ENCODE measurements at regions not wholly inside any gene's neighbourhood (a gene's known extent, or its start where the extent isn't known, plus 50 kb on each side); places are given as distances from the start of the nearest gene placed in this dataset.
"Not testable (repeated sequence)": the region's sequence is repeated elsewhere in the genome, so short reads cannot be mapped to it uniquely, and the experiment has no call there.

DNA sequence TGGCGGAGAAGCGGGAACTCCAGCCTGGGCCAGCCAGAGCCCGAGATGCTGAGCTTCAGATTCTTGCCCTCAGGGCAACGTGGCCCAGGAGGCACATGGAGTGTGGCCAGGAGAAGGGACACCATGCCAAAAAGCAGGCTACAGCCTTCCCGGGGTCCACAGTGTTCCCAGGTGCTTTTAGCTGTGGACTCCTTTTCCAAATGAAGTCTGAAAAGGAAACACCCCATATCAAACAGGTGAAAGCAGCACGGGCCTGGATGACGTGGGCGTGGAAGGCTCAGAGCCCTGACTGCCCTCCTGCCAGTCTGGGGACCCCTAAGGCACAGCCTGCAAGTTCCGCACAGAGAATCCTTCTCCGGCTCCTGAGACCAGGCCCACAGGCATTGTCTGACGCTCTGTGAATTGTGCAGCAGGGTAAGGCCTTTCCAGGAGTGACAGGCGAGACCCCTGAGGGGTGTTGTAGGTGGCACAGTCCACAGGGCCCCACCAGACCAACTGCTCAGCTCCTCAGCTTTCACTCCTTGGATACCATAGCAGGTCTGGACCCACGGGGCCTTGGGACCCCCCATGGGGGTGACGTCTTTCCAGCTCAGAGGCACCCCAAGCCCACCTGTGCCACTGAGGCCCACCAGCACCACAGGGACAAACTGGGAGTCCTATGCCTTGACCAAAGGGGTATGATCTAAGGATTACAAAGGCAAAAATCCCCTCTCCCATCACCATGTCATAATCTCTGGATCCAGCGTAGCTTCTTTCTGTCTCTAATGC, 69.6 kb upstream of the RAB6C start:
- no peak for DNase-seq (ENCODE audit: extremely low read depth in 1 of 11, low read depth in 9 of 11, low spot score in 4 of 11)

DNA sequence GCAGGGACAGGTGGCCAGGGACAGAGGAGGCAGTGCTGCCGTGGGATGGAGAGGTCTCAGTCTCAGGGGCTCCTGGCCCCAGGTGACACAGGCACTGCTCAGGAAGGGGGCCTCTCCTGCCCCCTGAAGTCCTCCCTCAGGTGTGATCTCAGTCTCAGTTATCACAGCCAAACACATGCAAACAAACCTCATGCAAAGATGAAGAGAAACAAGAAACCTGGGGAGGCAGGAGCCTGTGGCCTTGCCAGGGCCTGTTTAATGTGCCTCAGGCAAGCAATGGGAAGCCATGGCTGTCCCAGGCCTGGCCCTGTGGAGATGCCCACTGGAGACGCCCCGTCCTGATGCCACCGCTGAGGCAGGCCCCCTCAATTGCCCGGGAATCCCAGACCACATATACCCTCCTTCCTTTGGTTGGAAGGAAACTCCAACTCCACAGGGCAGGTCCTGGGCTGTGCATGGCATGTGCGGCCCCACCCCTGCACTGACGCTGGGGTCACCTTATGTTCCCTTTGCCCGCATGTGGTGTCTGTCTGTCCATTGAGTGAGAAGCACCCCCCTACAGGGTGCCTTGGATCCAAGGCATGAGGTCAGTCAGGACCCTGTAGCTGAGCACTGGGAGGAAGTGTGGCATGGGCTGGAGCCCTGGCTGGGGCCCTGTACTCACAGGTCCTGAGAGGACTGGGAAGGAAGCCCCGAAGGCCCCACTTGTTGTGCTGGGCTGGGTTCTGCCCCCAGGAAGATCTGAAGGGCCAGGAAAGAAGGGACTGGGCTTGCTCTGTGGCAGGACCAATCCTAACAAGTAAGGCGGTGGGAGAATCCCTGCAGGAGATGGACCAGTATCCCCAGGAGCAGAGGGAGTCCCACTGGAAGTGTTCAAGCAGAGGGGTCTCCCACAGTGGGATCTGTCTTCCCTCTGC, 68.8 kb upstream of the RAB6C start:
- DNase-seq (ENCODE audit: extremely low read depth in 1 of 11, low read depth in 9 of 11, low spot score in 4 of 11) = no peak

DNA sequence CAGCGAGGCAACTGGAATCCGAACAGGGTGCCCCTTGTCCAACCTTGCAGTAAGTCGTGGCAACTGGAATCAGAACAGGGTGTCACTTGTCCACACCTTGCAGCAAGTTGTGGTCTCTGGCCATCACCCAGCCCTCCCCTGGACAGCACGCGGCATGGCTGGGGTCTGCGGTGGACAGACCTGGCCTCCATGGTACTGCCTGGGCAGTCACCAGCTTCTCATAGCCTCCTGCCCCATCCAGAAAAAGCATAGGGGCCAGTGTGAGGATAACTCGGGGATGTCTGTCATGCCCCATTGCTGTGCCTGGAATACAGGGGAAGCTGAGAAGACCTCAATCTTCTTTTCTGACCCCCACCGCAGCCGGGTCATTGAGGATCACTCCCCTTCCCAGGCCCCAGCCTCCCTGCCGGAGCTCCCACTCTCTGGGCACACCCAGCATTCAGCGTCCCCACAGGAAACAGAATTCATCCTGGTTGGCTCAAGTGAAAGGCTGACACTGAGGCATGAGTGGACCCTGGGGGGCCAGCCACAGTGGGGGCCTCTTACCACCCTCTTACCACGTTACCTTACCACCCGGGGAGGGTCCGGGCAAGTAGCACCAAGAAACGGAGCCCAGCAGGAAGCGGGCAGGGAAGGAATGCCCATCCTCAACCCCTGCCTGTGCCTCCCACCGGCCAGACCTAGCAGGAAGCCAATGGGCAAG, 68.0 kb upstream of the RAB6C start:
- DNase-seq (ENCODE audit: extremely low read depth in 1 of 11, low read depth in 9 of 11, low spot score in 4 of 11) = no peak

DNA sequence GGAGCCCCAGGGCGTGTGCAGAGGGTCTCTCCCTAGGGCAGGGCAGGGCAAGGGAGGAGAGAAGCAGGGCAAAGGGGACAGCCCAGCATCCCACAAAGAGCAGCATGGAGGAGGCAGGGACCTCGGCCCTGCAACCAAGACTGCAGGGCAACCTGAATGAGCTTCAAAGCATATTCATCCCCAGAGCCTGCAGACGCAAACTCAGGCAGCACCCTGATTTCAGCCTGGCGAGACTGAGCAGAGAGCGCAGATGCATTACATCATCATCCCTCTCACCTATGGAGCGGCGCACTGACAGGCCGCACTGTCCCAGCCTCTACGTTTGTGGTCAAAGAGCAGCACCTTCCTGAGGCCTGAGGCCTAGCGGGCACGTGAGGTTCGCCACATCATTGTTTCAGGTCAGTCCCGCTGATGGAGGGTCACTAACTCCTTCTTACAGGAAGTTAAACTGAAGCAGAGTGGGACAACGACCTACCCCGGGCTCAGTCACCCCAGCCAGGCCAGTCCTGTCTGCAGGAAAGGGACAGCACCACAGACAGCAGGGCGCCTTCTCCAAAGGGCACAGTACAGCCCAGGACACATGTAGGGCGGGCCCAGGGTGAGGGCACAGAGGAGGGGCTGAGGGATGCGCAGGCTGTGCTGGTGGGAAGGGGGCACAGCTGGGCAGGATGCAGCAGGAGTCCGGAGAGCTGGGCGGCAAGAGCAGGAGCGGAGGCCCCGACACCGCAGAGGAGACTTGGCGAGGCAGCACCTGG, 67.2 kb upstream of the RAB6C start:
- DNase-seq (ENCODE audit: extremely low read depth in 1 of 11, low read depth in 9 of 11, low spot score in 4 of 11) = no peak

DNA sequence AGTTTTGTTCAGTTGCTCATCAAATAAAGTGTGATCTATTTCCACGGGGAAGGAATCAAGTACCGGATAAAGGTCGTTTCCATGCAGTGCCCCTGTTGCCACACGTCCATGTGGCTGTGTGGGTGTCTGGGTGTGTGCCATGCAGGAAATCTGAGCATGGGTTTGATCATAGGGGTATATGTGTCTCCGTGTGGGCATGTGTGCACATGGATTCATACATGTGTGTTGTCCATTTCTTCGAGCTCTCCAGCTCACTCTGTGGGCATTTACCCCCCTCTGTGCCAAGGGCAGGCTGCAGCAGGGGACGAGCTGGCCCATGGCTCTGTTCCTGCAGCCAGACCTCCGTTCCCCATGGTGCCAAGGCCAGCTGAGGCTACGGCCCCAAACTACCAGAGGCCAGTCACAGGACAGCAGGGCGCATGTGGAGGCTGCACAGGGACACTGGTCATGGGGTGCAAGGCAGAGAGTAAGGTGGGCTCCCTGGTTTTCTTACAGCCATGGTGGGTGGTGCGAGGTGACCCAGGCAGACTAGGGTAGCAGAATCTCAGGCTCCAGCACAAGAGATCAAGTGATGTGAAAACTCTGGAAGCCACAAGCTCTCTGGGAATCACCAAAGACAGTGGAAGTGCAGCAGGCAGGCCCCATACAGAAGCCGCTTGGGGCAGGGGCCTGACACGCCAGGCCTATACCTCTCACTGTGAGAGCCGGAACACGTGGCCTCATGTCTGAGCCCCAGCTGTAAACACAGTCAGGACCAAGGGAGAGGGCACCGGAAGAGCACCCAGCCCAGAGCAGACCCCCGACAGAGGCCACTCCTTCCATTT, 66.4 kb upstream of the RAB6C start:
- DNase-seq (ENCODE audit: extremely low read depth in 1 of 11, low read depth in 9 of 11, low spot score in 4 of 11) = no peak

DNA sequence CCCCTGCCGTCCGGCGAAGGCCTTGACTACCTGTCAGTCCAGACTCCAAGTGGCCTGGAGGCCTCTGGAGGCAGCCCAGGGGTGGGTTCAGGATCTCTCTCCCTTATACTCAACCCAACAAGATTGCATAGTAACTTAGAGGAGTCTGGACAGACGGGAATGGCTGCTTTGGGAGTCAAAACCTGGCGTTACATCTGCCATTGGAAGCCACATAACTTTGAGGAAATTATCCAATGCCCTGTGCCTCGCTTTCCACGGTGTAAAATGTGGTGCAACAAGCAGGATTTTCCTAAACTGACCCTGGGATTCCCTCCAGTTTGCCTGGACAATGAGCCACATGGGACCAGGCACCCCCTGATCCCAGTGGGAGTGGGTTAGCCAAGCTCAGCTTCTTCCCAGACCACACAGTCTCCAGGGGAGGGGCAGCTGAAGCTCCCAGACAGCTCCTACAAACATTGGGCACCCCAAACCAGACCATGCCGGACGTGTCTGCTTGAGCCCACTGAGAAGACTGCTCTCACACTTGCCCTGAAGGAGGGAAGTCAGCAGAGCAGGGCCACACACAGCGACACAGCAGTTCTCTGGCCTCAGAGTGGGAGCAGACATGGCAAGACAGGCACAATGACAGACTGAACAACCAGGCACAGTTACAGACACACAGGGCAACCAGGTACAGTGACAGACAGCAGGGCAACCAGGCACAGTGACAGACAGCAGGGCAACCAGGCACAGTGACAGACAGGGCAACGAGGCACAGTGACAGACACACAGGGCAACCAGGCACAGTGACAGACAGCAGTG, 65.6 kb upstream of the RAB6C start:
- DNase-seq (ENCODE audit: extremely low read depth in 1 of 11, low read depth in 9 of 11, low spot score in 4 of 11) = no peak

DNA sequence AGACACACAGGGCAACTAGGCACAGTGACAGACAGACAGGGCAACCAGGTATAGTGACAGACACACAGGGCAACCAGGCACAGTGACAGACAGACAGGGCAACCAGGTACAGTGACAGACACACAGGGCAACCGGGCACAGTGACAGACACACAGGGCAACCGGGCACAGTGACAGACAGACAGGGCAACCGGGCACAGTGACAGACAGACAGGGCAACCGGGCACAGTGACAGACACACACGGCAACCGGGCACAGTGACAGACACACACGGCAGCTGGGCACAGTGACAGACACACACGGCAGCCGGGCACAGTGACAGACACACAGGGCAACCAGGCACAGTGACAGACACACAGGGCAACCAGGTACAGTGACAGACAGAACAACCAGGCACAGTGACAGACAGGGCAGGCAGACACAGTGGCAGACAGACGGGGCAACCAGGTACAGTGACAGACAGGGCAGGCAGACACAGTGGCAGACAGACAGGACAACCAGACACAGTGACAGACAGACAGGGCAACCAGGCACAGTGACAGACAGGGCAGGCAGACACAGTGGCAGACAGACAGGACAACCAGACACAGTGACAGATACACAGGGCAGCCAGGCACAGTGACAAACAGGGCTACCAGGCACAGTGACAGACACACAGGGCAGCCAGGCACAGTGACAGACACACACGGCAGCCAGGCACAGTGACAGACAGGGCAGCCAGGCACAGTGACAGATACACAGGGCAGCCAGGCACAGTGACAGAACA, 64.7 kb upstream of the RAB6C start:
- DNase-seq (ENCODE audit: extremely low read depth in 1 of 11, low read depth in 9 of 11, low spot score in 4 of 11) = no peak

DNA sequence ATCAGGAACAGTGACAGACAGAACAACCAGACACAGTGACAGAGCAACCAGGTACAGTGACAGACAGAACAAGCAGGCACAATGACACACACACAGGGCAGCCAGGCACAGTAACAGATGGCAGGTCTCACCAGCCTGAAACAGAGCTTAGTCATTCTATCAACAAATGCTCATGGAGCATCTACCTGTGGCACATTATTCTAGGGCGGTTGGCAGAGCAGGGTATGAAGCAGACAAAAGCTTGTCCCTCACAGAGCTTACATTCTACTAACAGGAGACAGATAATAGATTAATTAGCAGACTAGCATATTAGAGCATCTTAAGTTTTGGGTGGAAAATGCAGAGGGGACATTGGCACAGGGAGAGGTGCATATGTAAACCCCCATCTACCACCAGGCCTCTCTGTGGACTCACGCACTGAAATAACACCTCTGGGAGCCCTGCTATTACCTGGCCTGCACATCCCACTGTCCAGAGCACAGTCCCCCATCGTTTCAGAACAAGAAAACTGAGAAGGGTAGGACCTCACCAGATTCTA, 64.1 kb upstream of the RAB6C start:
- DNase-seq (ENCODE audit: extremely low read depth in 1 of 11, low read depth in 9 of 11, low spot score in 4 of 11) = no peak

DNA sequence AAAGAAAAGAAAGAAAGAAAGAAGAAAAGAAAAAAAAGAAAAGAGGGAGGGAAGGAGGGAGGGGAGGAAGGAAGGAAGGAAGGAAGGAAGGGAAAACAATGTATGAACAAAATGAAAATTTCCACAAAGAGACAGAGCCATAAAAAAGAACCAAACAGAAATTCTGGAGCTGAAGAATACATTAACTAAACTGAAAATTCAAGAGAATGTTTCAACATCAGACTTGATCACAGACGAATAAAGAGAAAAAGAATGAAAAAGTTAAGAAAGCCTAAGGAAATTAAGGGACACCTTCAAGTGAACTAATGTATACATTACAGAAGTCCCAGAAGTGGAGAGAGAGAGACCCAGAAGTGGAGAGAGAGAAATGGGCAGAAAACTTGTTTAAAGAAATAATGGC, 60.9 kb upstream of the RAB6C start:
- no peak for DNase-seq (ENCODE audit: extremely low read depth in 1 of 11, low read depth in 9 of 11, low spot score in 4 of 11)

DNA sequence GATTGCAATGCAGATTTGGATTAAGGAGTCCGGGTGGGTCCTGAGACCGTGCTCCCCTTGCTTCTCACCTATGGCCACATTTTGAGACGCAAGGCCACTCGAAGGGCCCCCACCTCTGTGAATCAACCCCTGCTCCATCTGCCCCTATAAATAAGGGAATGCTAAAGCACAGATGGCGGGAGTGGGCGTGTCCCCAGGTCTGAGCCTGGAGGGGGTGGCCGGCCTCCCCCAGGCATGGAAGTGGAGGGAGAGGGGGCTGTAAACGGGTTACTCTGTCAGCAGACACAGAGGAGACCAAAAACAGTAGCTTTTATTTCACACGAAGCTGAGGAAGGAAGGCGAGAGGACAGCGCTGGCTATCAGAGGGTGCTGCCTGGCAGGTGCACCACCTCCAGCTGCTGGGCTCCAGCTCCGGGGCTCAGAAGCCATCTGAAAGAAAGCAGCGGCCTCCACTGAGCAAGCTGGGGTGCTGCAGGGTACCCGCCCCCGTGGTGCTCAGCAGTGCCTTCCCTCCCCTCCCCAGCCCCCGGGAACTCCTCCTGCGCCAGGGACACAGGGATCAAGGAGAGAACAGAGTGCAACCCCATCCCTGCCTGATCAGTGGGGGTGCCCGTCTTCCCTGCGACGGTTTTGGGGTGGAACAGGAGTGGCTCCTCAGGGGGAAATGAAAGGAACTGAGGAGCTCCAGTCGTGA, 56.7 kb upstream of the RAB6C start:
- no peak for DNase-seq (ENCODE audit: extremely low read depth in 1 of 11, low read depth in 9 of 11, low spot score in 4 of 11)

DNA sequence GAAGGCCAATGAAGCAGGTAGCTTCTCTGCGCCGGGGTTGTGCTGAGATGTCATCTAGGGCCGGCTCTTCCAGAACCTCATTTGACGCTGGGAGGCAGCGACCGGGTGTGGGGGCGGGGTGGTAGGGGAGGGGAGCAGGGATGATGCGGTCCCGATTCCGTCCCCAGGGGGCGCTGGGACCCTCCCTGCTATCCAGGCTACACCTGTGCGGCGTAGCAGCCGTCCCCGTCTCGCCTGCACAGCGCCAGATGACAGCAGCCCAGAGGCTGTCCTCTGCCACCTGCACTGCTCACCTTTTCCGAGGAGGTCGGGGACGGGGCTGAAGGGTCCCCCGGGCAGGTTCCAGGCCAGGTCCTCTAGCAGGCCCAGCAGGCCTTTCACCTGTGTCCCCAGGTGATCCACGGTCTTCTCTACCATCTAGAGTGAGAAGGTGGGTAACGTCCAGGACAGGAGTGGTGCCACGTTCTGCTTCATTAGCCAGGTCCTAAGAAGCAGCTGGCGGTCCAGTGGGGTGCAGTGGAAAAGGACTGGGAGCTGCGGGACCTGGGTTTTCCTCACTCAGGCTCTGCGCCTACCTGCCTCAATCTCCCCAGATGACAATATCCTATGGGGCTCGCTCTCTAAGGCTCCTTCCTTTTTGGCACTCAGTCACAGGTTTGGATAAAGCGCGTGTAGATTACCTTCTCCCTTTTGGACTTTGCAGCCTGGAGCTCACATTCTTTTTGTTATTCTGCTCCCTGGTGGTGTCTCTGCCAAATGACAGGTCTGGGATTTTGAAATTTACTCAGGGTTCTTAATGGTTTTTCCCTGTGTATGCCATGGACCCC, 56.0 kb upstream of the RAB6C start:
- peak in 4 of 11 donors; percentile 39 to 56 (median 51) for DNase-seq (ENCODE audit: extremely low read depth in 1 of 11, low read depth in 9 of 11, low spot score in 4 of 11)

DNA sequence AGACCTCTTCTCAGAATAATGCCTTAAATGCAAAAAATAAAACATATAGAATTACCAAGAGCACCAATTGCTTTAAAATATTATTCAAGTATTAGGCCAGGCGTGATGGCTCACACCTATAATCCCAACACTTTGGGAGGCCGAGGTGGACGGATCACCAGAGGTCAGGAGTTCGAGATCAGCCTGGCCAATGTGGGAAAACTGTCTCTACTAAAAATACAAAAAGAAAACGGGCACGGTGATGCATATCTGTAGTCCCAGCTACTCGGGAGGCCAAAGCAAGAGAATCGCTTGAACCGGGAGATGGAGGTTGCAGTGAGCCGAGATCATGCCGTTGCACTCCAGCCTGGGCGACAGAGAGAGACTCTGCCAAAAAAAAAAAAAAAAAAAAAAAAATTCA, 55.4 kb upstream of the RAB6C start:
- not testable (repeated sequence) for DNase-seq (ENCODE audit: extremely low read depth in 1 of 11, low read depth in 9 of 11, low spot score in 4 of 11)

DNA sequence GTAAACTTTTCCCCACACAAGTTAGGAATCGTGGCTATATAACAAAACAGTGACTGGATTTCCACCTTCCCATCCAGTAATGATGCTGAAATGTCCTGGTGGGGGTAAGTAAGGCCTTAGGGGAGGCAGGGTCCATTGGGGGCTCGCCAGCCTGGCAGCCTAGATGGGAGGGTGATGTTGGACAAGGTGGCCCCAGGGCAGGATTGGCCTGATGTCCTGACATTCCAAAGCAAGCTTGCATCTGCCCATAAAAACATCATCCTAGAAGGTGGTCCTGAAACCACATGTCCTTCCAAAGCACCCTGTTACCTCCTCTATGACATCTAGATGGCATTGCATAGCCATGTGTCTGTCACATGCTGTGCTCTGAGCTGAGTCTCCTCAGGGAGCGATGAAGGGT, 54.1 kb upstream of the RAB6C start:
- no peak for DNase-seq (ENCODE audit: extremely low read depth in 1 of 11, low read depth in 9 of 11, low spot score in 4 of 11)

DNA sequence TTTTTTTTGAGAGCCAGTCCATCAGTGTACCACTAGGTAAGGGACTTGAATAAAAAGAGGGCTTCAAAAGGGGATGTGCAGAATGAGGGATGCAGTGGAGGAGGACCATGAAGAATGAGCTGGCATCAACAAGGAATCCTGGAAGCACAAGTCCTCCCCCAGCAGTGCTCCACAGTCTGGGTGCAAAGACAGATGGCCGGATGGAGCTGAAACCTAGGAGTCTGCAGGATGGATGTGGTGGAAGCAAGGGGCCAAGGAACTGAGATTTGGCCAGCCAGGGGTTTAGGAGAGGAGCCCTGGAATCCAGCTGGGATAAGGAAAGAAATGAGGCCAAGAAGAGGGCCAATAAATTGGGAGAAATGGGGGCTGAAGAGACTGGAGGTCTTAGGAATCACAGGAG, 51.8 kb upstream of the RAB6C start:
- DNase-seq (ENCODE audit: extremely low read depth in 1 of 11, low read depth in 9 of 11, low spot score in 4 of 11) = no peak
